Esophagus squamous epithelium (tissue), 5 donors: ENCODE measurements at regions not wholly inside any gene's neighbourhood (a gene's known extent, or its start where the extent isn't known, plus 50 kb on each side); places are given as distances from the start of the nearest gene placed in this dataset.

ENCODE experiments used
- DNase-seq: peaks from one replicate; lab custom pipeline; 2025; lab: John Stamatoyannopoulos, UW
- H3K27ac ChIP-seq, 4 donors: fragments of 200-600 bp; sonication (generic); one replicate each; pipeline ENCODE4 v1.5.1; 2016 to 2019; ENCODE audit warnings: mild to moderate bottlenecking in 1 of 4
- H3K27me3 ChIP-seq, 4 donors: fragments of 200-600 bp; sonication (generic); 1 replicate in 3 of 4; 2 replicates in 1 of 4; pipeline versions ENCODE4 v1.5.1 to v1.6.0; 2017 to 2021; ENCODE audit warnings: antibody characterized with exemption in 1 of 4
- H3K36me3 ChIP-seq, 3 donors: fragments of 200-600 bp; sonication (generic); one replicate each; pipeline ENCODE4 v1.5.1; 2016 to 2019
- H3K4me1 ChIP-seq, 3 donors: fragments of 200-600 bp; sonication (generic); one replicate each; pipeline ENCODE4 v1.5.1; 2017 to 2019
- H3K4me3 ChIP-seq, 4 donors: fragments of 200-600 bp; sonication (generic); 1 replicate in 3 of 4; 2 replicates in 1 of 4; pipeline ENCODE4 v1.5.1; 2016 to 2019; ENCODE audit warnings: mild to moderate bottlenecking in 2 of 4, moderate library complexity in 1 of 4
- H3K9me3 ChIP-seq, 3 donors: fragments of 200-600 bp; sonication (generic); one replicate each; pipeline ENCODE4 v1.5.1; 2016 to 2019
- CTCF ChIP-seq, 6 experiments: fragments of 450-650 bp in 4 of 6; fragments of 200-600 bp in 2 of 6; sonication (generic) in 2 of 6; IDR thresholded peaks; one replicate each; pipeline ENCODE4 v1.5.1; 2016 to 2019; ENCODE audit warnings: antibody characterized with exemption in 6 of 6, mild to moderate bottlenecking in 4 of 6, moderate library complexity in 4 of 6
- POLR2A ChIP-seq, 4 donors: fragments of 450-650 bp; IDR thresholded peaks; one replicate each; pipeline ENCODE4 v1.6.1; 2017; ENCODE audit warnings: antibody characterized with exemption in 4 of 4, mild to moderate bottlenecking in 4 of 4, moderate library complexity in 3 of 4
- WGBS, 2 donors: methylation state at CpG; one replicate each; pipeline ENCODE4 v1.1.5; 2018; 5-methylcytosine and 5-hydroxymethylcytosine counted together
- intact Hi-C: fragments of 100-400 bp; cut with DNase I; formaldehyde crosslinking; loops from one replicate; pipeline ENCODE4 v1.15.0; 2022
- donor health status: DM: yes; HTN: yes; CAD: no.

GRCh38 chr4:173758132-173758531 is 228.1 kb upstream of the HAND2 start:
- Histone ChIP-seq H3K27ac (no peak overlapping the region), H3K36me3 (no peaks in the 10 kb centered on the region), H3K4me3 (no peak overlapping the region), H3K9me3 (no peaks in the 10 kb centered on the region), H3K4me1 (no peaks in the 10 kb centered on the region), H3K27me3 (no peaks in the 10 kb centered on the region)
- TF ChIP-seq CTCF (IDR thresholded peaks at IDR 0.05) (no peak), POLR2A (IDR thresholded peaks at IDR 0.05) (no peak)
- 15 to 29% methylated on average over 1 of the region's 1 CpG for WGBS, 2 donors
- intact Hi-C loops = no loop called here
- DNase-seq = no peak

- Histone ChIP-seq H3K4me3 (no peak overlapping the region), H3K27me3 (no peaks in the 10 kb centered on the region), H3K36me3 (no peaks in the 10 kb centered on the region), H3K27ac (no peak overlapping the region), H3K4me1 (no peaks in the 10 kb centered on the region), H3K9me3 (no peaks in the 10 kb centered on the region)
- TF ChIP-seq CTCF (IDR thresholded peaks at IDR 0.05) (no peak), POLR2A (IDR thresholded peaks at IDR 0.05) (no peak)
- 77 to 79% methylated on average over 1 of the region's 1 CpG for WGBS, 2 donors
- intact Hi-C loops = no loop called here
- DNase-seq = no peak
Measured at GRCh38 chr4:173753408-173753807, 223.4 kb upstream of the HAND2 start.

GRCh38 chr4:173752610-173753230 is 222.7 kb upstream of the HAND2 start:
- H3K4me3 ChIP-seq = no peak overlapping the region
- 42 to 45% methylated on average over 7 of the region's 7 CpGs for WGBS, 2 donors
- H3K36me3 ChIP-seq = no peaks in the 10 kb centered on the region
- no peak for TF ChIP-seq POLR2A (IDR thresholded peaks at IDR 0.05)
- TF ChIP-seq CTCF (IDR thresholded peaks at IDR 0.05) = no peak
- H3K27me3 ChIP-seq = no peaks in the 10 kb centered on the region
- intact Hi-C loops = no loop called here
- H3K27ac ChIP-seq = no peak overlapping the region
- H3K4me1 ChIP-seq = no peaks in the 10 kb centered on the region
- H3K9me3 ChIP-seq = no peaks in the 10 kb centered on the region
- no peak for DNase-seq

GRCh38 chr4:173748353-173748752 is 218.3 kb upstream of the HAND2 start:
- intact Hi-C loops = no loop called here
- DNase-seq = no peak
- Histone ChIP-seq H3K36me3 (no peaks in the 10 kb centered on the region), H3K4me1 (no peaks in the 10 kb centered on the region), H3K27ac (no peak overlapping the region), H3K27me3 (no peaks in the 10 kb centered on the region), H3K4me3 (no peak overlapping the region), H3K9me3 (no peaks in the 10 kb centered on the region)
- 44 to 56% methylated on average over 1 of the region's 1 CpG for WGBS, 2 donors
- TF ChIP-seq POLR2A (IDR thresholded peaks at IDR 0.05) = no peak
- no peak for TF ChIP-seq CTCF (IDR thresholded peaks at IDR 0.05)

GRCh38 chr4:173747537-173748257 is 217.7 kb upstream of the HAND2 start:
- TF ChIP-seq POLR2A (IDR thresholded peaks at IDR 0.05) = no peak
- no peak for TF ChIP-seq CTCF (IDR thresholded peaks at IDR 0.05)
- Histone ChIP-seq H3K4me3 (no peak overlapping the region), H3K27ac (no peak overlapping the region), H3K36me3 (no peaks in the 10 kb centered on the region), H3K9me3 (no peaks in the 10 kb centered on the region), H3K27me3 (no peaks in the 10 kb centered on the region), H3K4me1 (no peaks in the 10 kb centered on the region)
- 73 to 74% methylated on average over 9 of the region's 9 CpGs for WGBS, 2 donors
- intact Hi-C loops = no loop called here
- DNase-seq = no peak
